NB4 (cell line): ENCODE measurements at regions not wholly inside any gene's neighbourhood (a gene's known extent, or its start where the extent isn't known, plus 50 kb on each side); places are given as distances from the start of the nearest gene placed in this dataset.

Experiments used
- CTCF ChIP-seq: IDR thresholded peaks from one replicate; pipeline ENCODE4 v1.5.1; 2012; ENCODE audit warnings: low read depth, low read length
- MYC ChIP-seq: IDR thresholded peaks from 2 replicates; pipeline ENCODE4 v1.6.1; 2011; ENCODE audit warnings: low read depth, low read length
- POLR2A ChIP-seq: IDR thresholded peaks from 2 replicates; pipeline ENCODE4 v1.6.1; 2011; ENCODE audit warnings: mild to moderate bottlenecking; ENCODE audit not compliant: insufficient read length; ENCODE audit errors: extremely low read depth
- TF ChIP-seq, protein P1 (sequence below): IDR thresholded peaks from 2 replicates; pipeline ENCODE4 v1.6.1; 2011; ENCODE audit warnings: low read depth, low read length

DNA sequence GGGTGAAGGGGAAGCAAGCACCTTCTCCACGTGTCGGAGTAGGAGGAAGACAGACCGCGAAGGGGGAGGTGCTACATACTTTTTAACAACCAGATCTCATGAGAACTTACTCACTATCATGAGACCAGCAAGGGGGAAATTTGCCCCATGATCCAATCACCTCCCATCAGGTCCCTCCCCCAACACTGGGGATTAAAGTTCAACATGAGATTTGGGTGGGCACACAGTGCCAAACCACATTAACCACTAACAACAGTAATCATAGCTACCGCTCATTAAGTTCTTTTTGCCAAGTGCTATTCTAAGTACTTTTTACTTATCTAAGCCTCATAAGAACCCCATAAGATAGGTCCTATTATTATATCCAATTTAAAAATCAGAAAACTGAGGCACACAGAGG, 450.5 kb upstream of the DDI1 start:
- TF ChIP-seq MYC (no peak), POLR2A (no peak), CTCF (no peak)
- TF ChIP-seq, protein P1, sequence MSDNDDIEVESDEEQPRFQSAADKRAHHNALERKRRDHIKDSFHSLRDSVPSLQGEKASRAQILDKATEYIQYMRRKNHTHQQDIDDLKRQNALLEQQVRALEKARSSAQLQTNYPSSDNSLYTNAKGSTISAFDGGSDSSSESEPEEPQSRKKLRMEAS, result no peak
